Inferior parietal cortex (tissue), 1 donor: ENCODE measurements at regions not wholly inside any gene's neighbourhood (a gene's known extent, or its start where the extent isn't known, plus 50 kb on each side); places are given as distances from the start of the nearest gene placed in this dataset.
A peak's percentile ranks its signal among the peaks of the same experiment; 100 is the strongest.
"Not testable (repeated sequence)": the region's sequence is repeated elsewhere in the genome, so short reads cannot be mapped to it uniquely, and the experiment has no call there.

Experiments used
- DNase-seq: peaks from one replicate; pipeline ENCODE4 v3.0.0-alpha.2; 2016; ENCODE audit errors: extremely low spot score

- DNase-seq = no peak
Observed at GRCh38 chr7:17046259-17046658, 164.5 kb upstream of the AGR3 start.

- DNase-seq = no peak
Observed at GRCh38 chr7:17046666-17047065, 164.9 kb upstream of the AGR3 start.

GRCh38 chr7:17053164-17053563, 171.4 kb upstream of the AGR3 start:
- DNase-seq = not testable (repeated sequence)

GRCh38 chr7:17054206-17054605, 172.4 kb upstream of the AGR3 start:
- no peak for DNase-seq

GRCh38 chr7:17054836-17055235, 173.1 kb upstream of the AGR3 start:
- DNase-seq = no peak

GRCh38 chr7:17055596-17055995, 173.8 kb upstream of the AGR3 start:
- DNase-seq = no peak

GRCh38 chr7:17056491-17057142, 174.8 kb upstream of the AGR3 start:
- DNase-seq = no peak

- no peak for DNase-seq
Observed at GRCh38 chr7:17057143-17057509, 175.3 kb upstream of the AGR3 start.

- no peak for DNase-seq
Observed at GRCh38 chr7:17058568-17058967, 176.8 kb upstream of the AGR3 start.

GRCh38 chr7:17060051-17060450, 178.3 kb upstream of the AGR3 start:
- no peak for DNase-seq

GRCh38 chr7:17061443-17061842, 179.7 kb upstream of the AGR3 start:
- DNase-seq = no peak

- DNase-seq = no peak
Observed at GRCh38 chr7:17062151-17063044, 180.6 kb upstream of the AGR3 start.

- no peak for DNase-seq
Observed at GRCh38 chr7:17063045-17063383, 181.2 kb upstream of the AGR3 start.

- no peak for DNase-seq
Observed at GRCh38 chr7:17067691-17068090, 185.9 kb upstream of the AGR3 start.

GRCh38 chr7:17069146-17069545, 187.4 kb upstream of the AGR3 start:
- DNase-seq = no peak

- no peak for DNase-seq
Observed at GRCh38 chr7:17070231-17070708, 188.5 kb upstream of the AGR3 start.

GRCh38 chr7:17071866-17072265, 190.1 kb upstream of the AGR3 start:
- peak; percentile 33 for DNase-seq

- no peak for DNase-seq
Observed at GRCh38 chr7:17075601-17076255, 193.9 kb upstream of the AGR3 start.

GRCh38 chr7:17078298-17078697, 196.5 kb upstream of the AGR3 start:
- no peak for DNase-seq

GRCh38 chr7:17083392-17084165, 201.8 kb upstream of the AGR3 start:
- DNase-seq = no peak

- no peak for DNase-seq
Observed at GRCh38 chr7:17084166-17084475, 202.3 kb upstream of the AGR3 start.

GRCh38 chr7:17085186-17085585, 203.4 kb upstream of the AGR3 start:
- no peak for DNase-seq
